GM06990 (cell line): ENCODE measurements at regions not wholly inside any gene's neighbourhood (a gene's known extent, or its start where the extent isn't known, plus 50 kb on each side); places are given as distances from the start of the nearest gene placed in this dataset.
A peak's percentile ranks its signal among the peaks of the same experiment; 100 is the strongest.
"Not testable (repeated sequence)": the region's sequence is repeated elsewhere in the genome, so short reads cannot be mapped to it uniquely, and the experiment has no call there.

Source experiments
- DNase-seq: peaks from one replicate; pipeline ENCODE4 v3.0.0-alpha.2; 2011; ENCODE audit not compliant: insufficient read length; ENCODE audit errors: extremely low read depth
- H3K27me3 ChIP-seq: replicated peaks from 2 replicates; pipeline ENCODE4 v1.6.0; 2011; ENCODE audit warnings: low read length; ENCODE audit not compliant: control insufficient read depth, insufficient read depth
- H3K36me3 ChIP-seq: 2 replicates; pipeline ENCODE4 v1.5.1; 2011; ENCODE audit warnings: low read length; ENCODE audit not compliant: control insufficient read depth, insufficient read depth
- H3K4me3 ChIP-seq: replicated peaks from 2 replicates; pipeline ENCODE4 v1.5.1; 2011; ENCODE audit warnings: low read depth, mild to moderate bottlenecking, control low read depth, low read length
- TF ChIP-seq, protein P1 (sequence below): IDR thresholded peaks from 2 replicates; pipeline ENCODE4 v1.5.1; 2011; ENCODE audit warnings: low read length, control low read depth, mild to moderate bottlenecking, inconsistent platforms; ENCODE audit not compliant: insufficient read depth, poor library complexity, severe bottlenecking

DNA sequence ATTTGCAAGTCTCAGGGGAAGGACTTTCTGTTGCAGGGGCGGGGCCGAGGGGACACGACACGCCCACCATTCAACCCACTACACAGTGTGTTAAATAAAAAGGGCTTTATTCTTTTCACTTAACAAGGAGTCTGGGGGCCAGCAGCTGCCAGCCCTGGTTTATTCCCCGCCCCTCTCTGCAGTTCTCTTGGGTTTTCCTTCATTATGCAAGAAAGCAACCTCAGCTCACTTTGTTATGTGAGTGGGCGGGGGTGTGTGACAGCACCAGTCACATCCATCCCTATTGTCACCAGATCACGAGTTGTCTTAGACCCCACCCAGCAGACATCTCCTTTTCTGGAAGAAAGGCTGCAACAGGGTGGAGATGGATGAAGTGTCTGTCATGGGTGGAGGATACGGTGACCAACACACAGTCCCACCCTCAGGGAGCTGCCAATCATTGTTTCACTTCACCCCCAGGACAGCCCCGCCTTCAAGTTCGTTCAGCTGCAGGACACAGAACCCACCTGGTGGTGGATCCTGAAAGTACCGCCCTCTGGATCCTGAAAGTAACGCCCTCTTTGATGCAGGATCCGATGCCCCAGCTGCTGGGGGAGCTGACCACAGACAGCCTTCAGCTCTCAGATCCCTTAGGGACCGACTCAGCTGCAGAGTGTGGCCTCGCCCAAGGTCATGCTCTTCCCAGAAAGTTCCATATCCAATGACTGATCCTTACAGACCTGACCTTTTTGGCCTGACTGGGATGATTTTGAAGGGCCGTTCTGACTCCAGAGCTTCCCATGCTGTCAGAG is 79.6 kb downstream of the SMIM20 start:
- Histone ChIP-seq H3K36me3 (no peaks in the 10 kb centered on the region), H3K4me3 (no peak overlapping the region), H3K27me3 (no peaks in the 10 kb centered on the region)
- DNase-seq = peak; percentile 42
- TF ChIP-seq, protein P1, sequence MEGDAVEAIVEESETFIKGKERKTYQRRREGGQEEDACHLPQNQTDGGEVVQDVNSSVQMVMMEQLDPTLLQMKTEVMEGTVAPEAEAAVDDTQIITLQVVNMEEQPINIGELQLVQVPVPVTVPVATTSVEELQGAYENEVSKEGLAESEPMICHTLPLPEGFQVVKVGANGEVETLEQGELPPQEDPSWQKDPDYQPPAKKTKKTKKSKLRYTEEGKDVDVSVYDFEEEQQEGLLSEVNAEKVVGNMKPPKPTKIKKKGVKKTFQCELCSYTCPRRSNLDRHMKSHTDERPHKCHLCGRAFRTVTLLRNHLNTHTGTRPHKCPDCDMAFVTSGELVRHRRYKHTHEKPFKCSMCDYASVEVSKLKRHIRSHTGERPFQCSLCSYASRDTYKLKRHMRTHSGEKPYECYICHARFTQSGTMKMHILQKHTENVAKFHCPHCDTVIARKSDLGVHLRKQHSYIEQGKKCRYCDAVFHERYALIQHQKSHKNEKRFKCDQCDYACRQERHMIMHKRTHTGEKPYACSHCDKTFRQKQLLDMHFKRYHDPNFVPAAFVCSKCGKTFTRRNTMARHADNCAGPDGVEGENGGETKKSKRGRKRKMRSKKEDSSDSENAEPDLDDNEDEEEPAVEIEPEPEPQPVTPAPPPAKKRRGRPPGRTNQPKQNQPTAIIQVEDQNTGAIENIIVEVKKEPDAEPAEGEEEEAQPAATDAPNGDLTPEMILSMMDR = peak; percentile 52

DNA sequence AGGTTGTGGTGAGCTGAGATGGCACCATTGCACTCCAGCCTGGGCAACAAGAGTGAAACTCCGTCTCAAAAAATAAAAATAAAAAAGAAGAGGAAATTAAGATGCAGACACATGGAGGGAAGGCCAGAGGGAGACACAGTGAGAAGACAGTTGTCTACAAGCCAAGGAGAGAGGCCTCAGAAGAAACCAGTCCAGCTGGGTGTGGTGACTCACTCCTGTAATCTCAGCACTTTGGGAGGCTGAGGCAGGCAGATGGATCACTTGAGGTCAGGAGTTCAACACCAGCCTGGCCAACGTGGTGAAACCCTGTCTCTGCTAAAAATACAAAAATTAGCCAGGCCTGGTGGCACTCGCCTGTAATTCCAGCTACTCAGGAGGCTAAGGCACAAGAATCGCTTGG is 80.6 kb downstream of the SMIM20 start:
- H3K36me3 ChIP-seq, H3K27me3 ChIP-seq, DNase-seq, H3K4me3 ChIP-seq: not testable (repeated sequence)

DNA sequence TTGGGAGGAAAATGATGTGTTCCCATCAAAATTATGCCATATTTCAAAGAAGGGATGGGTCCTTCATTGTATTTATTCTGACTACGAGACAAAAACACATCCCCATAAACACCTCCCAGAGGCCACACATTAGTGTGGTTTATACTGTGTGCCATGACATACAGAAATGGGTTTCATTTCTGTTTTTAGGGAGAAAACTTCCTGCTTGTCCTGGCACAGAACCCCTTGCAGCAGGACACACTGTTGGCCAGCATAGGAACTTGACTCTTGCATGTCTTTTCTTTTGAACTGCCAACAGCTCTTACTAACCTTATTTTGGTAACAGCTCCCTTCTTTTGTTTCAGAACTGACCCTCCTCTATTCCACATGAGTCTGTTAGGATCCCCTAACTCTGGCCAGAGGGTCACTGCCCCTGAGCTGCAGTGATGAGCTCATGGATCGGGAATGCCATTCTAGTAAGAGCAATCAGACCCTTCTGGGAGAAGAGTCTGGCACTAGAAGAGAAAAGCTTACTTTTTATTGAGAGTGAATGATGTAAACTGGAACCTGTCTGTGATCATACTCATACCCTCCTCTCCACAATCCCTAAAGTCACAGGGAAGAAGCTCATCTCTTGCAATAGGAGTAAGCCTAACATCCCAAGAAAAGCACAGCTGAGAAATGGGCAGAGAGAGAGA is 86.4 kb downstream of the SMIM20 start:
- Histone ChIP-seq H3K27me3 (no peaks in the 10 kb centered on the region; the same call in 1 of the 2 replicates), H3K36me3 (no peaks in the 10 kb centered on the region), H3K4me3 (no peak overlapping the region)
- TF ChIP-seq, protein P1 = no peak
- no peak for DNase-seq

DNA sequence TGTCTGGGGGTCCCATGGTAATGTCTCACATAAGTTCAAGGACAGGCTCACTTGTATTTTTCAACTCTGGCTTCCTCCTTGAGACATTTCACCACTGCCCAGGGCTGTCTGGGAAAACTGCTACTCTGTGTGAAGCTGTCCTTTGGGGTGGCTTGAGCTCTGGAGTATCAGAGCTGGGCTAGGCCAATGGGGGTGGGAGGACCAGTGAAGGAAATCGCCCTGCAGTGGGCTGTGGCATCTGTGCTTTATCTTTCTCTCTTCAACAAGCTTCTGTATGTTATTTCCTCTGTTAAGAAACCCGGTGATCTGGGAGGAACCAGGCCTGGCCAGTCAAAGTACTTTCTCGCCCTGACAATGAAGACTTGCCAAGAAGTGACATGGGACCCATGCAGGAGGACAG is 87.4 kb downstream of the SMIM20 start:
- no peak for DNase-seq
- no peak overlapping the region for H3K4me3 ChIP-seq
- H3K27me3 ChIP-seq = no peaks in the 10 kb centered on the region; the same call in 1 of the 2 replicates
- no peaks in the 10 kb centered on the region for H3K36me3 ChIP-seq
- TF ChIP-seq, protein P1 = no peak

DNA sequence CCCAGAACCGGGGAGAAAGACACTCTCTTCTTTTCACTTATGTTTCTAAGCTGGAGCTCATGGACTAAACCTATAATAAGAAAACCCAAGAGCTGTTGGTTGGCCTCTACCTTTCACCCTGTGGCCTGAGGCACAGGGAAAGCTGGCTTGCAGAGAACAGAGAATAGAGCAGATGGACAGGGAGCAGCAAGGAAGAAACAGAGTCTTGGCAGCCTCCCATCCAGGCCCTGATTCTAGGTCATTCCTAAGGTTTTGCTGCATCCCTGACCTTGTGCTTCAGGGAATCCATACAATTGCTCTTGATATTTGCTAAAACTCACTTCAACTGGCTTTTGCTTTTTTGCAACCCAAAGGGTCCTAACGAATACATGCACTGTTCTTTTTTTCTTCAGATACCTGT is 87.8 kb downstream of the SMIM20 start:
- TF ChIP-seq, protein P1 = no peak
- no peak overlapping the region for H3K4me3 ChIP-seq

DNA sequence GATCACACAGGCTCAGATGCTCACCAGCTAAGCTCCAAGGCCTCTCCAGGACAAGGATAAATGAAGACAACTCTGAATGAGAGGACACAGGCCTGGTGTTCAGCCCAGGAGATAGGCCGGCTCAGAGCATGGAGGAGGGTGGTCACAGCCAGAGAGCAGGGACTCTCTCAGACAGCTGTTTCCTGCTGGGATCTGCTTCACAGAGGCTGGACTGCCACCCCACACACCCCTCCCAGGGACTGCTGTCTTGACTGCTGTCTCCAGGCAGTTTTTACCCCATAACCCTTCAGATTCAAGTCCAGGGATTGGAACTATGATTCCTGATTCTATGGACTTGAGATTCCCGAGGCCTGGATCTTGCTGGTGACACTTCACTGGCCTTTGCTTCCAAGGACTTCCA is 89.0 kb downstream of the SMIM20 start:
- TF ChIP-seq, protein P1 = no peak
- Histone ChIP-seq H3K36me3 (no peaks in the 10 kb centered on the region), H3K27me3 (no peaks in the 10 kb centered on the region; the same call in 1 of the 2 replicates), H3K4me3 (no peak overlapping the region)
- no peak for DNase-seq

More for the DNA sequence above, 87.8 kb downstream of the SMIM20 start:
- Histone ChIP-seq H3K27me3 (no peaks in the 10 kb centered on the region; the same call in 1 of the 2 replicates), H3K36me3 (no peaks in the 10 kb centered on the region)
- no peak for DNase-seq
